H1 (cell line): ENCODE measurements at regions not wholly inside any gene's neighbourhood (a gene's known extent, or its start where the extent isn't known, plus 50 kb on each side); places are given as distances from the start of the nearest gene placed in this dataset.

Experiments used
- BRCA1 ChIP-seq: IDR thresholded peaks from 2 replicates; pipeline ENCODE4 v1.6.1; 2012; ENCODE audit warnings: low read depth, low read length, improper control_type of control experiment
- CHD2 ChIP-seq: IDR thresholded peaks from 2 replicates; pipeline ENCODE4 v1.6.1; 2012; ENCODE audit warnings: low read length, improper control_type of control experiment
- CHD7 ChIP-seq: fragments of 300-600 bp; sonication (generic); IDR thresholded peaks from 2 replicates; pipeline ENCODE4 v1.7.1; 2012; ENCODE audit warnings: low read length, moderate library complexity, mild to moderate bottlenecking, inconsistent platforms; ENCODE audit not compliant: insufficient replicate concordance
- CREB1 ChIP-seq: IDR thresholded peaks from 2 replicates; pipeline ENCODE4 v1.6.1; 2012; ENCODE audit warnings: inconsistent platforms
- CTCF ChIP-seq, 3 experiments: IDR thresholded peaks; 1 replicate in 2 of 3; 2 replicates in 1 of 3; pipeline versions ENCODE4 v1.5.1 to v1.6.1; 2011; ENCODE audit warnings: low read length in 3 of 3, mild to moderate bottlenecking in 3 of 3, inconsistent platforms in 2 of 3, low read depth in 1 of 3, moderate library complexity in 1 of 3; ENCODE audit not compliant: insufficient read depth in 1 of 3; ENCODE audit errors: control extremely low read depth in 1 of 3
- EGR1 ChIP-seq: IDR thresholded peaks from 2 replicates; pipeline ENCODE4 v1.6.1; 2011; ENCODE audit warnings: low read depth, low read length, borderline replicate concordance
- NANOG ChIP-seq: IDR thresholded peaks from 2 replicates; pipeline ENCODE4 v1.6.1; 2011; ENCODE audit warnings: low read length, low read depth, mild to moderate bottlenecking, inconsistent platforms; ENCODE audit not compliant: insufficient read depth, poor library complexity, severe bottlenecking
- NRF1 ChIP-seq: IDR thresholded peaks from 2 replicates; pipeline ENCODE4 v1.6.1; 2011; ENCODE audit warnings: mild to moderate bottlenecking, low read depth, low read length, improper control_type of control experiment
- PHF8 ChIP-seq: fragments of 200-600 bp; sonication (generic); conservative IDR thresholded peaks from 2 replicates; pipeline ENCODE4 v1.7.1; 2012; ENCODE audit warnings: low read depth, mild to moderate bottlenecking, inconsistent platforms, low read length, moderate library complexity
- TBP ChIP-seq: IDR thresholded peaks from 2 replicates; pipeline ENCODE4 v1.6.1; 2011; ENCODE audit warnings: low read depth, low read length, improper control_type of control experiment

GRCh38 chr11:91265946-91266345 lies 958.7 kb upstream of the FAT3 start (continued):
- TF ChIP-seq CHD7 = no peak
- no peak for TF ChIP-seq PHF8
- TF ChIP-seq EGR1 = no peak
- no peak for TF ChIP-seq TBP
- TF ChIP-seq NANOG = no peak
- TF ChIP-seq CTCF (IDR thresholded peaks at IDR 0.05; ENCODE audit: control extremely low read depth in 1 of 3, insufficient read depth in 1 of 3, low read depth in 1 of 3, low read length in 3 of 3) = no peak
- TF ChIP-seq NRF1 = no peak
- no peak for TF ChIP-seq CREB1
- TF ChIP-seq CHD2 = no peak
- TF ChIP-seq BRCA1 = no peak
